H1 (cell line): ENCODE measurements at regions not wholly inside any gene's neighbourhood (a gene's known extent, or its start where the extent isn't known, plus 50 kb on each side); places are given as distances from the start of the nearest gene placed in this dataset.

Experiments used
- CTCF ChIA-PET: fragments of 300-600 bp; sonication (Branson Sonifier 250); formaldehyde crosslinking; loops from one replicate; lab custom pipeline; 2021; ENCODE audit not compliant: partially characterized antibody; lab: Charles Lee
- POLR2A ChIA-PET: fragments of 300-600 bp; sonication (Branson Sonifier 250); formaldehyde crosslinking; loops from one replicate; lab custom pipeline; 2021; ENCODE audit warnings: inconsistent platforms; ENCODE audit not compliant: partially characterized antibody; lab: Charles Lee
- DNase-seq, 2 experiments: peaks; one replicate each; pipeline versions ENCODE4 v3.0.0 to v3.0.0-alpha.2; 2010 to 2022; ENCODE audit warnings: low spot score in 2 of 2, low read depth in 1 of 2, mixed read lengths in 1 of 2
- FAIRE-seq: peaks from 2 replicates; lab custom pipeline; 2011; peaks lifted over from hg19 to GRCh38; lab: Jason Lieb, UNC
- H2AFZ ChIP-seq: 2 replicates; pipeline ENCODE4 v1.8.1; 2012; ENCODE audit warnings: low read length, inconsistent platforms
- H2AK5ac ChIP-seq: 2 replicates; pipeline ENCODE4 v1.6.1; 2013; ENCODE audit warnings: low read depth, low read length
- H2BK120ac ChIP-seq: replicated peaks from 2 replicates; pipeline ENCODE3; 2013; ENCODE audit warnings: low read depth, low read length, inconsistent platforms
- H2BK12ac ChIP-seq: 2 replicates; pipeline ENCODE4 v1.6.1; 2013; ENCODE audit warnings: low read depth, low read length
- H2BK15ac ChIP-seq: 2 replicates; pipeline ENCODE4 v1.6.1; 2013; ENCODE audit warnings: low read length
- H2BK20ac ChIP-seq: 2 replicates; pipeline ENCODE4 v1.6.1; 2013; ENCODE audit warnings: low read length
- H2BK5ac ChIP-seq: 2 replicates; pipeline ENCODE4 v1.6.1; 2013; ENCODE audit warnings: low read depth, low read length
- H3K14ac ChIP-seq: 2 replicates; pipeline ENCODE4 v1.6.1; 2013; ENCODE audit warnings: inconsistent platforms; ENCODE audit not compliant: insufficient read length
- H3K18ac ChIP-seq: 2 replicates; pipeline ENCODE4 v1.6.1; 2013; ENCODE audit warnings: low read length; ENCODE audit errors: extremely low read depth
- H3K23ac ChIP-seq: 2 replicates; pipeline ENCODE4 v1.6.1; 2013; ENCODE audit warnings: inconsistent platforms; ENCODE audit not compliant: insufficient read length
- H3K23me2 ChIP-seq: 2 replicates; pipeline ENCODE4 v1.6.1; 2013; ENCODE audit warnings: low read depth, low read length
- H3K27ac ChIP-seq: 2 replicates; pipeline ENCODE4 v1.6.1; 2011; ENCODE audit warnings: low read depth, low read length, inconsistent platforms
- H3K27me3 ChIP-seq, 4 experiments: replicated peaks in 1 of 4; 1 replicate in 1 of 4; 2 replicates in 3 of 4; pipeline versions ENCODE4 v1.6.1 to v1.8.1; 2011 to 2013; ENCODE audit warnings: low read length in 3 of 4, mild to moderate bottlenecking in 3 of 4, inconsistent platforms in 2 of 4, mixed read lengths in 2 of 4, moderate library complexity in 1 of 4; ENCODE audit not compliant: control insufficient read depth in 3 of 4, insufficient read depth in 3 of 4; ENCODE audit errors: extremely low read depth in 1 of 4
- H3K36me3 ChIP-seq, 4 experiments: 2 replicates each; pipeline versions ENCODE4 v1.6.1 to v1.8.1; 2011 to 2013; ENCODE audit warnings: mild to moderate bottlenecking in 4 of 4, low read length in 3 of 4, moderate library complexity in 2 of 4, control low read depth in 1 of 4, inconsistent platforms in 1 of 4; ENCODE audit not compliant: insufficient read depth in 4 of 4, control insufficient read depth in 2 of 4
- H3K4ac ChIP-seq: replicated peaks from 2 replicates; pipeline ENCODE3; 2013; ENCODE audit warnings: low read length, low read depth, mixed read lengths, inconsistent platforms; ENCODE audit not compliant: insufficient read length
- H3K4me1 ChIP-seq, 4 experiments: replicated peaks in 1 of 4; 1 replicate in 1 of 4; 2 replicates in 3 of 4; pipeline versions ENCODE4 v1.6.1 to v1.8.1; 2011 to 2013; ENCODE audit warnings: low read length in 3 of 4, inconsistent platforms in 2 of 4, mixed read lengths in 1 of 4; ENCODE audit not compliant: insufficient read depth in 4 of 4, control insufficient read depth in 3 of 4
- H3K4me2 ChIP-seq, 2 experiments: 2 replicates each; pipeline versions ENCODE4 v1.6.1 to v1.8.1; 2011 to 2013; ENCODE audit warnings: low read depth in 2 of 2, low read length in 2 of 2, control low read depth in 1 of 2, inconsistent platforms in 1 of 2, mild to moderate bottlenecking in 1 of 2; ENCODE audit not compliant: insufficient read depth in 1 of 2
- H3K4me3 ChIP-seq, 4 experiments: fragments of 200-600, 300-600 bp in 1 of 4; sonication (generic), shearing (Covaris generic), sonication (Bioruptor Twin) in 1 of 4; 2 replicates each; pipeline versions ENCODE4 v1.5.1 to v1.8.1; 2011 to 2016; ENCODE audit warnings: low read length in 4 of 4, low read depth in 3 of 4, control low read depth in 2 of 4, inconsistent platforms in 2 of 4, mild to moderate bottlenecking in 2 of 4, mixed read lengths in 1 of 4, moderate library complexity in 1 of 4; ENCODE audit not compliant: insufficient read depth in 2 of 4; ENCODE audit errors: extremely low read depth in 1 of 4
- H3K56ac ChIP-seq: replicated peaks from 2 replicates; pipeline ENCODE3; 2013; ENCODE audit warnings: low read depth, mild to moderate bottlenecking, mixed read lengths, low read length, inconsistent platforms; ENCODE audit not compliant: insufficient read length
- H3K79me1 ChIP-seq: 2 replicates; pipeline ENCODE4 v1.6.1; 2013; ENCODE audit warnings: low read depth, low read length, control low read depth
- H3K79me2 ChIP-seq, 2 experiments: 2 replicates each; pipeline versions ENCODE4 v1.6.1 to v1.8.1; 2012 to 2013; ENCODE audit warnings: low read length in 2 of 2, mild to moderate bottlenecking in 2 of 2, inconsistent platforms in 1 of 2; ENCODE audit not compliant: insufficient read depth in 2 of 2, control insufficient read depth in 1 of 2
- H3K9ac ChIP-seq, 4 experiments: replicated peaks in 1 of 4; 1 replicate in 1 of 4; 2 replicates in 3 of 4; pipeline versions ENCODE4 v1.6.1 to v1.8.1; 2011 to 2013; ENCODE audit warnings: low read depth in 3 of 4, low read length in 3 of 4, control low read depth in 2 of 4, mild to moderate bottlenecking in 2 of 4, moderate library complexity in 2 of 4, inconsistent platforms in 1 of 4; ENCODE audit errors: extremely low read depth in 1 of 4
- H3K9me3 ChIP-seq, 2 experiments: 2 replicates each; pipeline versions ENCODE4 v1.6.1 to v1.8.1; 2012 to 2013; ENCODE audit warnings: mild to moderate bottlenecking in 2 of 2, moderate library complexity in 2 of 2, control low read depth in 1 of 2, inconsistent platforms in 1 of 2, low read depth in 1 of 2, low read length in 1 of 2, mixed read lengths in 1 of 2; ENCODE audit not compliant: insufficient read depth in 2 of 2
- H4K20me1 ChIP-seq, 2 experiments: replicated peaks in 1 of 2; 2 replicates each; pipeline versions ENCODE3 to v1.8.1; 2011 to 2013; ENCODE audit warnings: inconsistent platforms in 2 of 2, low read length in 2 of 2, mild to moderate bottlenecking in 1 of 2; ENCODE audit not compliant: insufficient read depth in 2 of 2, control insufficient read depth in 1 of 2
- H4K5ac ChIP-seq: 2 replicates; pipeline ENCODE4 v1.6.1; 2013; ENCODE audit warnings: low read length, low read depth, mixed read lengths, inconsistent platforms; ENCODE audit not compliant: insufficient read length
- H4K8ac ChIP-seq: 2 replicates; pipeline ENCODE4 v1.8.0; 2013; ENCODE audit warnings: mild to moderate bottlenecking, moderate library complexity, low read length, inconsistent platforms; ENCODE audit not compliant: insufficient read depth; ENCODE audit errors: extremely low read depth
- H4K91ac ChIP-seq: replicated peaks from 2 replicates; pipeline ENCODE3; 2013; ENCODE audit warnings: low read length, mixed read lengths, inconsistent platforms; ENCODE audit not compliant: insufficient read length
- JUND ChIP-seq: IDR thresholded peaks from 2 replicates; pipeline ENCODE4 v1.6.1; 2011; ENCODE audit warnings: mild to moderate bottlenecking, improper control_type of control experiment, low read length

DNA sequence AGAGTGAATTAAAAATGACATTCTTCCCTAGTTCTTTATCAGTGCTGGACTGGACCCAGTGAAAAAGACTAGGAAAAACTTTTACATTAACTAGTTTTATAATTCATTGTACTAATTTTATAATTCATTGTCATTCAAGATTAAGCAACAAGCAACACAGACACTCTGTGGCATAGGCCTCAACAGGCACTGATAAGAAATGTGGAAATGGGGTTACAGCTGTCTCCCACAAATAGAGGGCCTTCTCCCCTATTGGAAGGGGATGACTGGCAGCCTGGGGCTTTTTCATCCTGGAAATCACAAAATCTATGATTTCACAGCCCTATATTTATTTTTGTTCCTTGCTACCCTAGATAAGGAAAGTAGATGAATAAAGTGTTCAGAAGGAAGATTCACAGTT lies 370.6 kb downstream of the GBE1 start:
- H2AFZ ChIP-seq = no peak overlapping the region
- H3K27ac ChIP-seq = no peak overlapping the region
- no peak overlapping the region for H3K18ac ChIP-seq
- no peak overlapping the region for H4K91ac ChIP-seq
- no peaks in the 10 kb centered on the region for H3K23me2 ChIP-seq
- H3K79me2 ChIP-seq = no peaks in the 10 kb centered on the region
- H2AK5ac ChIP-seq = no peak overlapping the region
- H3K79me1 ChIP-seq = no peaks in the 10 kb centered on the region
- H3K36me3 ChIP-seq = no peaks in the 10 kb centered on the region
- ChIA-PET POLR2A (no interaction called here), CTCF (interaction anchor here (0.6 kb wide), 1 partner anchor 892 kb away, joined by 3 read pairs; no protein-coding TSS in a partner anchor)
- no peaks in the 10 kb centered on the region for H4K20me1 ChIP-seq
- no peaks in the 10 kb centered on the region; a peak in 1 of 4 replicates for H3K9me3 ChIP-seq
- H3K56ac ChIP-seq = no peak overlapping the region
- no peak for DNase-seq
- H2BK5ac ChIP-seq = no peak overlapping the region
- H3K23ac ChIP-seq = no peak overlapping the region
- H3K4me1 ChIP-seq = no peaks in the 10 kb centered on the region
- H3K27me3 ChIP-seq = no peaks in the 10 kb centered on the region
- no peak overlapping the region for H2BK15ac ChIP-seq
- H2BK12ac ChIP-seq = no peak overlapping the region
- no peak overlapping the region for H3K9ac ChIP-seq
- no peak overlapping the region for H3K14ac ChIP-seq
- no peak overlapping the region for H3K4ac ChIP-seq
- H3K4me2 ChIP-seq = no peak overlapping the region
- no peak overlapping the region for H3K4me3 ChIP-seq
- H2BK120ac ChIP-seq = no peak overlapping the region
- no peak for FAIRE-seq
- no peak overlapping the region for H4K8ac ChIP-seq
- H4K5ac ChIP-seq = no peak overlapping the region
- TF ChIP-seq JUND = no peak
- TF ChIP-seq, all 59 proteins: peak for 0
- no peak overlapping the region for H2BK20ac ChIP-seq
